Gastrocnemius medialis (tissue), 4 donors: ENCODE measurements at regions not wholly inside any gene's neighbourhood (a gene's known extent, or its start where the extent isn't known, plus 50 kb on each side); places are given as distances from the start of the nearest gene placed in this dataset.

Source experiments
- CTCF ChIP-seq, 5 experiments: fragments of 450-650 bp in 3 of 5; fragments of 200-600 bp in 2 of 5; sonication (generic) in 2 of 5; IDR thresholded peaks in 4 of 5; conservative IDR thresholded peaks in 1 of 5; 1 replicate in 4 of 5; 2 replicates in 1 of 5; pipeline ENCODE4 v1.5.1; 2016 to 2019; ENCODE audit warnings: antibody characterized with exemption in 5 of 5, mild to moderate bottlenecking in 3 of 5, moderate library complexity in 3 of 5
- POLR2A ChIP-seq, 2 donors: fragments of 450-650 bp; IDR thresholded peaks; one replicate each; pipeline ENCODE4 v1.6.1; 2017; ENCODE audit warnings: antibody characterized with exemption in 2 of 2, mild to moderate bottlenecking in 2 of 2, moderate library complexity in 2 of 2

GRCh38 chr14:80136358-80136757 lies 74.9 kb downstream of the DIO2 start:
- no peak for TF ChIP-seq CTCF (IDR thresholded peaks at IDR 0.05 in 4 of 5, conservative IDR thresholded peaks at IDR 0.05 in 1 of 5)
- no peak for TF ChIP-seq POLR2A (IDR thresholded peaks at IDR 0.05)
